NCI-H1694 treated with DMSO at 0.1 percent for 48 hours (cell line): ENCODE measurements at regions not wholly inside any gene's neighbourhood (a gene's known extent, or its start where the extent isn't known, plus 50 kb on each side); places are given as distances from the start of the nearest gene placed in this dataset.
"Not testable (repeated sequence)": the region's sequence is repeated elsewhere in the genome, so short reads cannot be mapped to it uniquely, and the experiment has no call there.

Experiments
- DNase-seq: peaks from one replicate; lab custom pipeline; 2025; lab: John Stamatoyannopoulos, UW

GRCh38 chr4:38279650-38280322 is 319.6 kb downstream of the PTTG2 start:
- DNase-seq: no peak

DNA sequence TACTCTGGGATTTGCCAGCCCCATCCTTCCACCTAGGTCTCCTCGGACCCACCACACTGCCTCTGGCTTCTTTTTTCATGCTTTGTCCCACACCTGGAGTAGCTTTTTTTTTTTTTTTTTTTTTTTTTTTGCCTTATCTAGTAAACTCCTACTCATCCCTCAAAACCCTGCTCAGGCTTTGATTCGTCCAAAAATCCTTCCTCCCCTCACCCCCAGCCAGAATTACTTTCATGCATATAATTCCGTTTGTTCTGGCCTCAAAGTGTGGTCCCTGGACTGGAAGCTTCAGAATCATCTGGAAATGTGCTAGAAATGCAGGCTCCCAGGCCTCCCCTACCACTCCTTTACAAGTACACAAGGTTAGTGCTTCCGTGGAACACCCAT is 320.1 kb downstream of the PTTG2 start:
- DNase-seq: no peak

DNA sequence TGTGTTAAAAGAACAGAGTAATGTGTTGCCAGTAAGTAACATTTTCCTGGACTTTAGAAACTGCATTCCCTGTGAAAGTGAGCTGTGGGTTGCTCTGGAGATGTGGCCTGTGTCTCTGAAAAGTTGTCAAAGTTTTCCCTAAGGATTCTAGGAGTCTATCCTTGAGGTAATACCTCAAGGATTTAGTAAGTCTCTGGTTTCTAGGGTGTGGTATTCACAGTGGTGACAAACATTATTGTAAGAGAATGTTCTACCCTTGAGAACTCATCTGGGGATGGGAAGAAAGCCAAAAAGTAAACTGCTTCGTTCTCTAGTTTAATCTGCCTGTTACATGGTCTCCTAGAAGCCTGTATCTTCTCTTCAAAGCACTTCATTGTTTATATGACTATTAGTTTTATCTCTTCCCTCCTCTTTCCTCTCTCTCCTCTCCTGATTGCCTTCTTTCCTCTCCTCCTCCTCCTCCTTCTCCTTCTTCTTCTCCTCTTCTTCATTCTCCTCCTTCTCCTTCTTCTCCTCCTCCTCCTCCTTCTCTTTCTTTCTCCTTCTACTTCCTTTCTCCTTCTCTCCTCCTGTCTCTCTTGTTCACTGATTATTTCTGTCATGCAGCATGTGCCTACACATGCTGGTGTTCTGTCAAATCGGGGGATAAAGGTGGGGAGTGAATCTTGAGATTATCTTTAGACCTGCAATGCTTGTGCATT is 321.3 kb downstream of the PTTG2 start:
- no peak for DNase-seq

GRCh38 chr4:38283724-38284123 is 323.5 kb downstream of the PTTG2 start:
- no peak for DNase-seq

- DNase-seq: no peak
Measured at GRCh38 chr4:38284294-38285030, 324.3 kb downstream of the PTTG2 start.

GRCh38 chr4:38287101-38287851 is 327.1 kb downstream of the PTTG2 start:
- no peak for DNase-seq

GRCh38 chr4:38289553-38289952 is 329.4 kb downstream of the PTTG2 start:
- no peak for DNase-seq

- DNase-seq: no peak
Measured at GRCh38 chr4:38290366-38290765, 330.2 kb downstream of the PTTG2 start.

GRCh38 chr4:38290914-38291313 is 330.7 kb downstream of the PTTG2 start:
- DNase-seq: no peak

GRCh38 chr4:38292529-38292928 is 332.3 kb downstream of the PTTG2 start:
- DNase-seq: no peak

GRCh38 chr4:38294238-38294637 is 334.0 kb downstream of the PTTG2 start:
- DNase-seq: no peak

DNA sequence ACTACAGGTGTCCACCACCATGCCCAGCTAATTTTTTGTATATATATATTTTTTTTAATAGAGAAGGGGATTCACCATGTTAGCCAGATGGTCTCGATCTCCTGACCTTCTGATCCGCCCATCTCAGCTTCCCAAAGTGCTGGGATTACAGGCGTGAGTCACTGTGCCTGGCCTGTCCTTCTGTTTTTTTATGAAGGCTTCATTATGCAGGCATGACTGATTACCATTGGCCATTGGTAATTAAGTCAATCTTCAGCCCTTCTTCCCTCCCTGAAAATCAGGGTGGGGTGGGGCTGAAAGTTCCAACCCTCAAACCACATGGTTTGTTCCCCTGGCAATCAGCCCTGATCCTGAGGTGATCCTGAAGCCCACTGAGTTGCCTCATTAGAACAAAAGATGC is 336.9 kb downstream of the PTTG2 start:
- DNase-seq: no peak

DNA sequence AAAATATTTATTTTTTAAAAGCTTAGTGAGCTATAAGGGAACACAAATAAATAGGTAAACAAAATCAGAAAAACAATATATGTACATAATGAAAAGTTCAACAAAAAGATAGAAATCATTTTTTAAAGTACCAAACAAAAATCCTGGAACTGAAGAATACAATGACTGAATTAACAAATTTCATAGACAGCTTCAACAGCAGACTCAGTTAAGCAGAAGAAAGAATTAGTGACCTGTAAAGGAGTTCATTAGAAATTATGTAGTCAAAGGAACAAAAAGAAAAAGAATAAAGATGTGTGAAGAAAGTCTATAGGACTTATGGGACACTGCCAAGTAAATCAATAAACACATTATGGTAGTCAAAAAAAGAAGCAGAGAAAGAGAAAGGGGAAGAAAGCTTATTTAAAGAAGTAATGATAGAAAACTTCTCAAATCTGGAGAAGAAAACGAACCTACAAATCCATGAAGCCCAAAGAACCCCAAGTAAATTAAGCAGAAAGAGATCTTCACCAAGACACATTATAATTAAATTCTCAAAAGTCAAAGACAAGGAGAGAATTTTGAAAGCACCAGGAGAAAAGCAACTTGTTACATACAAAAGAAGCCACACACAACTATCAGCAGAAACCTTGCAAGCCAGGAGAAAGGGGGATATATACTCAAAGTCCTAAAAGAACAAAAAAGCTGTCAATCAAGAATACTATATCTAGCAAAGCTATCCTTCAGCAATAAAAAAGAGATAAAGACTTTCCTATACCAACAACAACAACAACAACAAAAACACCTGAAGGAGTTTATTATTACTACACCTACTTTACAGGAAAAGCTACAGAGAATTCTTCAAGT is 338.9 kb downstream of the PTTG2 start:
- DNase-seq: no peak

DNA sequence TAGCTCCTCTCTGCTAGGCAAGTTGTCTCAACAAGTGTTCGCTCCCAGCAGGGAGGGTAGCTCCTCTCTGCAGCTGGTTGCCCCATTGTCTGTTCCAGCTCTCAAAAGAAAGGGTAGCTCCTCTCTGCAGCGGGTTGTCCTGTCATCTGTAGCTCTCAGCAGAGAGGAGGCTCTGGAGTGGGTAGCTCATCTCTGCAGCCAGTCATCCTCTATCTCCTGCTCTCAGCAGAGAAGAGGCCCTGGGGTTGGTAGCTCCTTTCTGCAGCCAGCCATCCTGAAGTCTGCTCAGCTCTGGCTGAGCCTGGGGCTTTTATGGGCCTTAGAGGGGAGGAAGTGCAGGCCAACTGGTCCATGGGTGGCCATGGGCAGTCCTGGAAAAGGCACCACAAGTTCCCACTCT is 342.7 kb downstream of the PTTG2 start:
- DNase-seq: no peak

DNA sequence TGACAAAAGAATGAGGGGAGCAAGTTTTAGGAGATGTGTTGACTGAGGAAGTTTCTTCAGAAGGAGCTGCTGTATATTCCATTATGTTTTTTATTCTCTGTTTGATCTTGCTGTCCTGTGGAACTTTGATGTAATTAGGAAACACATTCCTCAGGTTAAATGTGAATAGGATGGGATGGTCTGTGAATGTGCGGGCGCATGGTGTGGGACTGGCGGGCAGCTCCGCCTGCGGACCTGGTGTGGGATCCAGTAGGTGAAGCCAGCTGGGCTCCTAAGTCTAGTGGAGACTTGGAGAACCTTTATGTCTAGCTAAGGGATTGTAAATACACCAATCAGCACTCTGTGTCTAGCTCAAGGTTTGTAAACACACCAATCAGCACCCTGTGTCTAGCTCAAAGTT is 344.3 kb downstream of the PTTG2 start:
- not testable (repeated sequence) for DNase-seq

DNA sequence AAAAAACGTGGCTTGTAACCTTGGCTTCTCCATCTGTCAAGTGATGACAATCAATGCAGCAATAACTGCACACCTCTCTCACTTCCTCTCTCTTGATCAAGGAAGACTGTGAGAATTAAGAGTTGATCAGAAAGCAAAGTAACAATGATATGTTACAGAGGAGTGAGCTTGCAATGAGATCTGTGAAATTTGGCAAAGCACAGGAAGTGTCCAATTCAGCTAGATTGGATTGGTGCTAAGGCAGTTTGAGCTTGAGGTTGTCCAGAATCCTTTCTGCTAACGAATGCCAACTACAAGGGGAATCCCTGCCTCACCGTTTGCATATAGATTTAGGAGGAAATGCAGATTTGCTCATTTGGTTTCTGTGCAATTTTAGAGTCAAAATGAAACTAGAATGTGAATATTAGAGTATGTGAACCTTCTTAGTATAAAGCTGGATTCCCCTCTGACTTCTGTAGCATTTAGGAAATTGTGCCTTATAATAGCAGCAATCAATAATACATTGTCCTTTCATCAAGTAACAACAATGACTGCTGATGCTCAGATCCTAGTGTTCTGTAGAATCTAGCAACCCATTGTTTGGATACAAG is 346.4 kb downstream of the PTTG2 start:
- no peak for DNase-seq

DNA sequence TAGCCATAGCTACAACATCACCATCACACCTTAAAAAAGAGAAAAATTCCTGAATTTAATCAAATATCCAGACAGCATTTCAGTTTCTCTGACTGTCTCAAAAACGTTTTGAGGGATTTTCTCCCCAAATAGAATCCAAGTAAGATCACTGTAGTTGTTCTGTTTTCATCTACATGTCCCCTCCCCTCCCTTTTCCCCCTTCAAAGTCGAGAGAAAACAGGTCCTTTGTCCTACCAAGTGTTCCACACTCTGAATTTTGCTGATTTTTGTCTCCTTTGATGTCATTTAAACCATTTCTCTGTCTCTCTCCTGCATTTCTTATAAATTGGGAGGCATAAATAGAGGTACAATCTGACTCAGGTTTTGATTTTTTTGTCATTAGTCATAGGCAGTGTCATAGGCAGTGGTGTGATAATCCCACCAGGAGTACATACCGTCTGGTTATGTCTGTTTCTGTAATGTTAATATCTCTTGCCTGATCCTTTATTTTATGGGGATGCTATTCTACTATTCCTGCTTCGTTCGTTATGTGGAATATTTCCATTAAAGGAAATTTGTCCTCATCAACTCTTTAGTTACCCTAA is 348.6 kb downstream of the PTTG2 start:
- no peak for DNase-seq

DNA sequence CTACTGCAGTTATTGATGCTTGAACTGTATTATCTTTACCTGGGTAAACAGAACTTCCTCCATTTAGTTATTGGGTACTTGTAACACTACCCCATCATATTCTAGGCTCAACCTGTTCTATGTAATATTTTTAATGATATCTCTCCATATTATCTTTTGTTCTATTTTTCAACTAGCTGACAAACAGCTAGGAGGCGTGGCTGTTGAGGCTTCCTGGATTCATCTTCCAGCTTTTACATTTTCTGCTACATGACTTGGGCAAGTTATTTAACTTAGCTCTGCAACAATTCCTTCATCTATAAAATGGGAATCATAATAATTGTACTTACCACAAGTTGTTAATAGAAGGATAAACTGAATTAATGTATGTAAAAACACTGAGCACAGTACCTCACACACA is 349.3 kb downstream of the PTTG2 start:
- DNase-seq: no peak

DNA sequence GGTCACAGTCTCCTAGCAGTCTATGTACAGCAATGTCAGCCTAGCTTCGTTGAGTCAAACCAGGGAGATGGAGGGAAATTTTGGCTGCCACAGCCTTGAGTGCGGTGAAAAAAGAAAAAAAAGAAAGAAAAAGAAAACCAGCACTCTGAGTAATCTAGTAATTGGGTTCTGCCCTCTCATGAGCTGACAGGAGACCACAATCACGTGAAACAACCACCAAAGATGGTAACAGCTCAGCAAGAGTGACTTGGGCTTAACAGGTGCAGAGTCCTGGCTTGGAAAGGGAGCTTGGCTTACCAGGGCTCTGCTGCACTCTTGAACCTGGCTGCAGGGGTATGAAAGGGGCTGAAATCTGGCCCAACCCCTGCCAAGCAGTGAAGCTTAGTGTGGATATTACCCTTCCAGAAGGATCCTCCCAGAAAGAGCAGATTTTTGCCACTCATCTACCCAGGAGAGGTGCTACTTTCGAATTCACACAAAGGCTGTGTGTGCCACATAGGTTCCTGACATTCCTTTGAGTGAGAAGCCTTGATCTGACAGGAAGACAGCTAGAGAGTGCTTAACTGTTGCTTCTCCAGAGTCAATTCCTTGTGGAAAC is 350.3 kb downstream of the PTTG2 start:
- no peak for DNase-seq

- no peak for DNase-seq
Measured at GRCh38 chr4:38311495-38312126, 351.4 kb downstream of the PTTG2 start.
